HAP-1 (cell line): ENCODE measurements at regions not wholly inside any gene's neighbourhood (a gene's known extent, or its start where the extent isn't known, plus 50 kb on each side); places are given as distances from the start of the nearest gene placed in this dataset.
"Not testable (repeated sequence)": the region's sequence is repeated elsewhere in the genome, so short reads cannot be mapped to it uniquely, and the experiment has no call there.

Experiments used
- DNase-seq, 2 experiments: peaks; one replicate each; pipeline ENCODE4 v3.0.0-alpha.2; 2016 to 2020; ENCODE audit warnings: low spot score in 2 of 2
- H3K27me3 ChIP-seq: fragments of 250-450 bp; sonication (Bioruptor Pico); 2 replicates; pipeline ENCODE4 v1.5.1; 2020; ENCODE audit warnings: low read depth, mild to moderate bottlenecking, moderate library complexity
- H3K36me3 ChIP-seq: fragments of 250-450 bp; sonication (Bioruptor Pico); replicated peaks from 2 replicates; pipeline ENCODE4 v1.5.1; 2020; ENCODE audit warnings: mild to moderate bottlenecking
- H3K4me1 ChIP-seq: fragments of 250-450 bp; sonication (Bioruptor Pico); 2 replicates; pipeline ENCODE4 v1.5.1; 2020; ENCODE audit warnings: mild to moderate bottlenecking
- H3K4me3 ChIP-seq: fragments of 250-450 bp; sonication (Bioruptor Pico); 2 replicates; pipeline ENCODE4 v1.5.1; 2020; ENCODE audit warnings: mild to moderate bottlenecking, moderate library complexity
- H3K9me3 ChIP-seq: fragments of 250-450 bp; sonication (Bioruptor Pico); 2 replicates; pipeline ENCODE4 v1.5.1; 2020; ENCODE audit warnings: mild to moderate bottlenecking, moderate library complexity
- in situ Hi-C: fragments of 300-500 bp; cut with MboI; formaldehyde crosslinking; loops from 3 replicates; pipeline ENCODE4 v1.14.3; 2020; ENCODE audit warnings: low sequenced_read_pairs, inconsistent platforms, mixed read lengths

DNA sequence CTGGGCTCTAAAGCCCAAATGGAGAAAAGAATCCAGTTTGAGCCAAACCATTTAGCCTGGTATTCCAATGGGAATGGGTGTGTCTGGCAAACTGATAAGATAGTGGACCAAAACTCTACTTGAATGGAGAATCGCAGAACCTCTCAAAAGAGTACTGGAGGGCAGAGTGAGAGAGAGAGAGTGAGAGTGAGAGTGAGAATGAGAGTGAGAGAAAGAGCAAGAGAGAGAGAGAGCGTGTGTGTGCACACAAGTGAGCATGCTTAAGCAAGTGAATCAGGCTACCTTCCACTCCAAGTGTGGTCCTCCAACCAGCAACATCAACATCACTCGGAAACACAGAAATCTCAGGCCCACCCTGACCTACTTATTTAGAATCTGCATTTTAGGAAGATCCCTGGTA is 58.8 kb downstream of the UQCRFS1 start:
- in situ Hi-C loops: no loop called here
- H3K36me3 ChIP-seq: no peaks in the 10 kb centered on the region
- H3K4me1 ChIP-seq: no peaks in the 10 kb centered on the region
- H3K4me3 ChIP-seq: no peak overlapping the region
- H3K9me3 ChIP-seq: no peaks in the 10 kb centered on the region
- no peaks in the 10 kb centered on the region for H3K27me3 ChIP-seq
- DNase-seq: no peak

- DNase-seq: no peak
- Histone ChIP-seq H3K9me3 (no peaks in the 10 kb centered on the region), H3K4me3 (no peak overlapping the region), H3K4me1 (no peaks in the 10 kb centered on the region), H3K27me3 (no peaks in the 10 kb centered on the region), H3K36me3 (no peaks in the 10 kb centered on the region)
- in situ Hi-C loops: no loop called here
Measured at GRCh38 chr19:29145756-29146155, 67.2 kb downstream of the UQCRFS1 start.

GRCh38 chr19:29143183-29143582 is 69.8 kb downstream of the UQCRFS1 start:
- in situ Hi-C loops: no loop called here
- no peaks in the 10 kb centered on the region for H3K27me3 ChIP-seq
- no peak overlapping the region for H3K4me3 ChIP-seq
- H3K9me3 ChIP-seq: 0 out of 2 replicates have a peak, but pooled peaks cover 5% of the 10 kb centered on the region
- DNase-seq: no peak
- H3K4me1 ChIP-seq: no peaks in the 10 kb centered on the region
- H3K36me3 ChIP-seq: no peaks in the 10 kb centered on the region

GRCh38 chr19:29139227-29139626 is 73.7 kb downstream of the UQCRFS1 start:
- Histone ChIP-seq H3K4me1 (no peaks in the 10 kb centered on the region), H3K36me3 (no peaks in the 10 kb centered on the region), H3K27me3 (no peaks in the 10 kb centered on the region), H3K9me3 (0 out of 2 replicates have a peak, but pooled peaks cover 5% of the 10 kb centered on the region), H3K4me3 (no peak overlapping the region)
- DNase-seq: no peak
- in situ Hi-C loops: no loop called here

DNA sequence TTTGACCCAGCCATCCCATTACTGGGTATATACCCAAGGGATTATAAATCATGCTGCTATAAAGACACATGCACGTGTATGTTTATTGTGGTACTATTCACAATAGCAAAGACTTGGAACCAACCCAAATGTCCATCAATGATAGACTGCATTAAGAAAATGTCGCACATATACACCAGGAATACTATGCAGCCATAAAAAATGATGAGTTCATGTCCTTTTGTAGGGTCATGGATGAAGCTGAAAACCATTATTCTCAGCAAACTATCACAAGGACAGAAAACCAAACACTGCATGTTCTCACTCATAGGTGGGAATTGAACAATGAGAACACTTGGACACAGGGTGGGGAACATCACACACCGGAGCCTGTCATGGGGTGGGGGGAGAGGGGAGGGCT is 74.7 kb downstream of the UQCRFS1 start:
- H3K4me3 ChIP-seq, DNase-seq, H3K9me3 ChIP-seq, H3K27me3 ChIP-seq, in situ Hi-C loops, H3K4me1 ChIP-seq, H3K36me3 ChIP-seq: not testable (repeated sequence)

GRCh38 chr19:29131456-29131855 is 81.5 kb downstream of the UQCRFS1 start:
- Histone ChIP-seq H3K9me3 (no peaks in the 10 kb centered on the region), H3K36me3 (no peaks in the 10 kb centered on the region), H3K4me1 (no peaks in the 10 kb centered on the region), H3K27me3 (no peaks in the 10 kb centered on the region), H3K4me3 (no peak overlapping the region)
- no peak for DNase-seq
- in situ Hi-C loops: no loop called here

DNA sequence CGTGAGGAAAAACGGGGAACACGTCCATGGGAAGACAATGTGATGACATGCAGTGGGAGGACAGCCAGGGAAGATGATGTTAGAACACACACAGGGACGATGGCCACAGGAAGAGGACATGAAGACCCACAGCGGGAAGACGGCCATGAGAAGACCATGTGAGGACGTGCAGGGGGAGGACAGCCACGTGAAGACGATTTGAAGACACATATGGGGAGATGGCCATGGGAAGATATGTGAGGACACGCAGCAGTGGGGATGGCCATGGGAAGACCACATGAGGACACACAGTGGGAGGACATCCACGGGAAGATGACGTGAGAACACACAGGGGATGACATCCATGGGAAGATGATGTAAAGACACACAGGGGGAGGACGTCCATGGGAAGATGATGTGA is 83.8 kb downstream of the UQCRFS1 start:
- H3K4me1 ChIP-seq: no peaks in the 10 kb centered on the region
- no peaks in the 10 kb centered on the region for H3K9me3 ChIP-seq
- DNase-seq: no peak
- H3K36me3 ChIP-seq: no peaks in the 10 kb centered on the region
- no peak overlapping the region for H3K4me3 ChIP-seq
- no peaks in the 10 kb centered on the region for H3K27me3 ChIP-seq
- in situ Hi-C loops: no loop called here

- in situ Hi-C loops: no loop called here
- Histone ChIP-seq H3K27me3 (no peaks in the 10 kb centered on the region), H3K4me3 (no peak overlapping the region)
Measured at GRCh38 chr19:29128203-29128602, 84.7 kb downstream of the UQCRFS1 start.

GRCh38 chr19:29122185-29122584 is 90.8 kb downstream of the UQCRFS1 start:
- DNase-seq: no peak
- Histone ChIP-seq H3K4me1 (no peaks in the 10 kb centered on the region), H3K27me3 (no peaks in the 10 kb centered on the region), H3K9me3 (no peaks in the 10 kb centered on the region), H3K36me3 (no peaks in the 10 kb centered on the region), H3K4me3 (no peak overlapping the region)
- in situ Hi-C loops: no loop called here

More at GRCh38 chr19:29128203-29128602, 84.7 kb downstream of the UQCRFS1 start:
- Histone ChIP-seq H3K36me3 (no peaks in the 10 kb centered on the region), H3K4me1 (no peaks in the 10 kb centered on the region), H3K9me3 (no peaks in the 10 kb centered on the region)
- no peak for DNase-seq

DNA sequence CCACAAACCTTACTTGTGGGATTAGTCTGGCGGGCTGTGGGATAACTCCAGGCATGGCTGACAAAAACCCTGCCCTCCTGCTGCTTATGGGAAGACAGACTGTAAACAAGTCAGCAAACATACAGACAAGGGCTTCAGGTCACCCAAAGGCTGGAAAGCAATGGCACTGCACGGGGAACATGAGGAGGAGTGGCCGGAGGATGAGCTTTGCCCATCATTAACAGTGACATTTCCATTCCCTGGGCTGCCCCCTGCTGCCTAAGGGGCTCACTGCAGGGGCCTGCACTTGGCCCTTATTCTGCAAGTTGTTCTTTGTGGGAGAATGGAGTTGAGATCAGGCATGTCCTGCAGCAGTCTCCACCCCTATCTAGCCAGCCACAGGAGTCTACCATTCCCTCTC is 91.3 kb downstream of the UQCRFS1 start:
- Histone ChIP-seq H3K27me3 (no peaks in the 10 kb centered on the region), H3K4me1 (no peaks in the 10 kb centered on the region), H3K9me3 (no peaks in the 10 kb centered on the region), H3K36me3 (no peaks in the 10 kb centered on the region), H3K4me3 (no peak overlapping the region)
- in situ Hi-C loops: no loop called here
- DNase-seq: no peak

- H3K4me1 ChIP-seq: no peaks in the 10 kb centered on the region
- no peaks in the 10 kb centered on the region for H3K9me3 ChIP-seq
- H3K27me3 ChIP-seq: no peaks in the 10 kb centered on the region
- no peak overlapping the region for H3K4me3 ChIP-seq
- in situ Hi-C loops: no loop called here
- DNase-seq: no peak
- no peaks in the 10 kb centered on the region for H3K36me3 ChIP-seq
Measured at GRCh38 chr19:29120466-29120865, 92.5 kb downstream of the UQCRFS1 start.

GRCh38 chr19:29119590-29119989 is 93.4 kb downstream of the UQCRFS1 start:
- Histone ChIP-seq H3K4me3 (no peak overlapping the region), H3K9me3 (no peaks in the 10 kb centered on the region), H3K36me3 (no peaks in the 10 kb centered on the region), H3K27me3 (no peaks in the 10 kb centered on the region), H3K4me1 (no peaks in the 10 kb centered on the region)
- in situ Hi-C loops: no loop called here
- no peak for DNase-seq

- in situ Hi-C loops: no loop called here
Measured at GRCh38 chr19:29118389-29118788, 94.6 kb downstream of the UQCRFS1 start.

GRCh38 chr19:29117926-29118325 is 95.0 kb downstream of the UQCRFS1 start:
- Histone ChIP-seq H3K4me1 (no peaks in the 10 kb centered on the region), H3K9me3 (no peaks in the 10 kb centered on the region), H3K27me3 (no peaks in the 10 kb centered on the region), H3K36me3 (no peaks in the 10 kb centered on the region), H3K4me3 (no peak overlapping the region)
- in situ Hi-C loops: no loop called here
- DNase-seq: no peak

More at GRCh38 chr19:29118389-29118788, 94.6 kb downstream of the UQCRFS1 start:
- Histone ChIP-seq H3K9me3 (no peaks in the 10 kb centered on the region), H3K27me3 (no peaks in the 10 kb centered on the region), H3K4me1 (no peaks in the 10 kb centered on the region), H3K36me3 (no peaks in the 10 kb centered on the region), H3K4me3 (no peak overlapping the region)
- no peak for DNase-seq

DNA sequence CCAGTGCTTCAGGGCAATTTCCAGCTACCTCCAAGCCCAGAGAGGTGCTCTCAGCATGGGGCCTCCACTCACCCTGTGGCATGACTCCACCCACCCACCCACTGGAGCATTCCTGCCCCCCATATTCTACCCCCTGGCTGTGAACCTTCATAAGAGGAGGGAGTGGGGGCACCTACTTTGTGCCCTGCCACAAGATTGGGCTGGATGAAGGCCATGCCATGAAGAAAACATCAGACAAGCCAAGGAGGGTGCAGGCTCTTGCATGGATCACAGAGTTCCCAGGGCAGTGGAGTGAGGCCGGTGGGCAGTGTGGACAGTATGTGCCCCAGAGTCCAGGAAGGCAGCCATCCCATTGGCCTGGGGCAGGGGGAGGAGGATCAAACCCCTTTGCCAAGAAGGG is 97.8 kb downstream of the UQCRFS1 start:
- Histone ChIP-seq H3K27me3 (no peaks in the 10 kb centered on the region), H3K4me1 (no peaks in the 10 kb centered on the region), H3K36me3 (no peaks in the 10 kb centered on the region), H3K4me3 (no peak overlapping the region), H3K9me3 (no peaks in the 10 kb centered on the region)
- in situ Hi-C loops: no loop called here
- DNase-seq: no peak
